A673 (cell line): ENCODE measurements at regions not wholly inside any gene's neighbourhood (a gene's known extent, or its start where the extent isn't known, plus 50 kb on each side); places are given as distances from the start of the nearest gene placed in this dataset.

Experiments
- CTCF ChIP-seq: fragments of 300-800, 200-600 bp; sonication (generic); conservative IDR thresholded peaks from 2 replicates; pipeline ENCODE4 v1.5.1; 2017; ENCODE audit warnings: low read depth, mild to moderate bottlenecking, antibody characterized with exemption, low read length, moderate library complexity, mixed read lengths
- EZH2 ChIP-seq: fragments of 200-600 bp; sonication (generic); IDR thresholded peaks from 2 replicates; pipeline ENCODE4 v1.6.1; 2017; ENCODE audit warnings: borderline replicate concordance, low read depth, mild to moderate bottlenecking, mixed read lengths, antibody characterized with exemption, low read length; ENCODE audit not compliant: poor library complexity, severe bottlenecking

DNA sequence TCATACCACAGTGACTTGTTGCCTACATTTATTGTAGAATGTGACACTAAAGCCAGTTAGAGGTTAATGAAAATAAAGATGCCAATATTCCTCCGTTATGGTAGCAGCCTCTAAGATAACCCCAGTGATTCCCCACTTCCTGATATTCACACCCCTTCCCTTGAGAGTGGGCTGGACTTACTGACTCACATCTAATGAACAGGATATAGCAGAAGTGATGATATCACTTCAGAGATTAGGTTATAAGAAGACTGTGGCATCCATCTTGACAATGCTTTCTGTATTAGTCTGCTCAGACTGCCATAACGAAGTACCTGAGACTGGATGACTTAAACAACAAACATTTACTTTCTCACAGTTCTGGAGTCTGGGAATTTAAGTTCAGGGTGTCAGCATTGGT lies 149.6 kb upstream of the MTNR1B start:
- TF ChIP-seq CTCF (no peak), EZH2 (no peak)
